ENCODE measurements at regions not wholly inside any gene's neighbourhood (a gene's known extent, or its start where the extent isn't known, plus 50 kb on each side); places are given as distances from the start of the nearest gene placed in this dataset.

GRCh38 chr5:43873791-43874190 is 270.8 kb downstream of the NNT start:
- no peak overlapping the region for H3K56ac ChIP-seq (ENCODE audit: insufficient read length, low read depth, low read length)
- H4K5ac ChIP-seq (ENCODE audit: insufficient read length, low read depth, low read length) = no peak overlapping the region
- no peak overlapping the region for H3K27ac ChIP-seq (ENCODE audit: insufficient read length, low read depth, low read length)
- H3K18ac ChIP-seq (ENCODE audit: insufficient read length, low read depth, low read length) = no peak overlapping the region
- no peak overlapping the region for H3T11ph ChIP-seq (ENCODE audit: low read length)
- no peak for TF ChIP-seq CTCF (conservative IDR thresholded peaks at IDR 0.05)
- H4K8ac ChIP-seq (replicated peaks; ENCODE audit: insufficient read length, low read depth, low read length) = no peak overlapping the region
- no peaks in the 10 kb centered on the region for H3K23me2 ChIP-seq (ENCODE audit: insufficient read length, low read depth, low read length, poor library complexity, severe bottlenecking)
- Mint-ChIP-seq H3K9me3 (no peaks in the 10 kb centered on the region), H3K4me1 (peaks cover 2% of the 10 kb centered on the region in 2 experiments; a peak in 2 of 4 replicates), H3K36me3 (ENCODE audit: insufficient read depth in 1 of 3, low read depth in 3 of 3) (no peaks in the 10 kb centered on the region), H3K27ac (no peak overlapping the region), H3K4me3 (no peak overlapping the region), H3K27me3 (ENCODE audit: low read depth) (no peaks in the 10 kb centered on the region)
- H3K23ac ChIP-seq (ENCODE audit: insufficient read length, low read depth, low read length) = no peak overlapping the region
- no peak overlapping the region for H2BK5ac ChIP-seq (ENCODE audit: insufficient read length, low read length)
- H3K79me1 ChIP-seq (ENCODE audit: insufficient read depth, low read depth, low read length, poor library complexity, severe bottlenecking) = no peaks in the 10 kb centered on the region
- no peak overlapping the region for H3K4ac ChIP-seq (ENCODE audit: low read depth, low read length)
- no peak for DNase-seq
- H3K9ac ChIP-seq (ENCODE audit: extremely low read depth, insufficient read length, low read length) = no peak overlapping the region
- H2AK5ac ChIP-seq (ENCODE audit: insufficient read length, low read length) = no peak overlapping the region
- H2BK12ac ChIP-seq (ENCODE audit: insufficient read length, low read depth, low read length) = no peak overlapping the region
- H3K4me1 ChIP-seq (ENCODE audit: insufficient read depth, low read length) = no peaks in the 10 kb centered on the region
- no peaks in the 10 kb centered on the region for H3K79me2 ChIP-seq (ENCODE audit: insufficient read depth, low read length)
- no peak overlapping the region for H2BK120ac ChIP-seq (ENCODE audit: low read depth, low read length, poor library complexity, severe bottlenecking)
- H2BK20ac ChIP-seq (ENCODE audit: low read depth, low read length, poor library complexity, severe bottlenecking) = no peak overlapping the region
- H4K20me1 ChIP-seq (ENCODE audit: control insufficient read depth, insufficient read depth, insufficient read length) = no peaks in the 10 kb centered on the region
- no peak overlapping the region for H4K91ac ChIP-seq (ENCODE audit: insufficient read length, low read depth, low read length)
- H3K27me3 ChIP-seq (ENCODE audit: insufficient read depth, low read length) = no peaks in the 10 kb centered on the region
- no peak overlapping the region for H3K14ac ChIP-seq (ENCODE audit: insufficient read depth, low read length)
- H2AFZ ChIP-seq (ENCODE audit: low read length) = no peak overlapping the region
- no peaks in the 10 kb centered on the region for H3K9me3 ChIP-seq (ENCODE audit: control insufficient read depth, low read depth, low read length)
- no peak overlapping the region for H3K4me2 ChIP-seq (ENCODE audit: insufficient read depth, insufficient read length, low read length)
- no CpG with 5 or more reads among the region's 1 CpG for WGBS (ENCODE audit: extremely low coverage, insufficient read length, low lambda C conversion rate)
- no peak overlapping the region for H2BK15ac ChIP-seq (ENCODE audit: low read depth, low read length)

All from H9 (cell line).